SK-N-SH treated with all-trans-retinoic acid at 6 μM for 48 hours (cell line): ENCODE measurements at regions not wholly inside any gene's neighbourhood (a gene's known extent, or its start where the extent isn't known, plus 50 kb on each side); places are given as distances from the start of the nearest gene placed in this dataset.

ENCODE experiments used
- ARNTL ChIP-seq: fragments of 450-650 bp; formaldehyde crosslinking; IDR thresholded peaks from 2 replicates; pipeline ENCODE4 v1.5.0; 2020; ENCODE audit warnings: low read depth, mild to moderate bottlenecking, moderate library complexity, borderline replicate concordance
- BACH2 ChIP-seq: fragments of 250-450 bp; sonication (Bioruptor Pico); IDR thresholded peaks from 2 replicates; pipeline ENCODE4 v1.9.0; 2021; ENCODE audit warnings: mild to moderate bottlenecking, borderline replicate concordance
- GLIS3 ChIP-seq: fragments of 250-450 bp; sonication (Bioruptor Pico); IDR thresholded peaks from 2 replicates; pipeline ENCODE4 v1.5.0; 2020; ENCODE audit warnings: mild to moderate bottlenecking, moderate library complexity
- OSR1 ChIP-seq: fragments of 250-450 bp; sonication (Bioruptor Pico); IDR thresholded peaks from 2 replicates; pipeline ENCODE4 v1.8.0; 2022; ENCODE audit warnings: moderate library complexity, mild to moderate bottlenecking, inconsistent platforms
- PATZ1 ChIP-seq: fragments of 250-450 bp; sonication (Bioruptor Pico); IDR thresholded peaks from 2 replicates; pipeline ENCODE4 v1.8.0; 2020; ENCODE audit warnings: mild to moderate bottlenecking, moderate library complexity, borderline replicate concordance
- POU6F1 ChIP-seq: fragments of 250-450 bp; sonication (Bioruptor Pico); IDR thresholded peaks from 2 replicates; pipeline ENCODE4 v1.8.0; 2021; ENCODE audit warnings: low read depth, mild to moderate bottlenecking, moderate library complexity, borderline replicate concordance
- RARB ChIP-seq: fragments of 250-450 bp; sonication (Bioruptor Pico); IDR thresholded peaks from 2 replicates; pipeline ENCODE4 v1.8.0; 2021; ENCODE audit warnings: mild to moderate bottlenecking, moderate library complexity
- TOX ChIP-seq: fragments of 250-450 bp; sonication (Bioruptor Pico); IDR thresholded peaks from 2 replicates; pipeline ENCODE4 v1.8.0; 2021; ENCODE audit warnings: mild to moderate bottlenecking, moderate library complexity, borderline replicate concordance
- ZNF565 ChIP-seq: fragments of 450-650 bp; formaldehyde crosslinking; conservative IDR thresholded peaks from 2 replicates; pipeline ENCODE4 v1.5.0; 2020; ENCODE audit warnings: low read depth, mild to moderate bottlenecking, moderate library complexity

- TF ChIP-seq GLIS3 (CRISPR knock-in tag) (no peak), POU6F1 (no peak), TOX (CRISPR knock-in tag) (no peak), ZNF565 (CRISPR knock-in tag) (no peak), PATZ1 (CRISPR knock-in tag) (no peak), BACH2 (no peak), RARB (CRISPR knock-in tag) (no peak), ARNTL (CRISPR knock-in tag) (no peak), OSR1 (CRISPR knock-in tag) (no peak)
Measured at GRCh38 chr6:15872241-15873103, 209.6 kb upstream of the DTNBP1 start.
